Endometrium (tissue), 2 donors: ENCODE measurements at regions not wholly inside any gene's neighbourhood (a gene's known extent, or its start where the extent isn't known, plus 50 kb on each side); places are given as distances from the start of the nearest gene placed in this dataset.

Experiments used
- FAIRE-seq: peaks from 2 replicates; lab custom pipeline; 2012; peaks lifted over from hg19 to GRCh38; lab: Jason Lieb, UNC
- donor health status: control.
- donor health status: control.

DNA sequence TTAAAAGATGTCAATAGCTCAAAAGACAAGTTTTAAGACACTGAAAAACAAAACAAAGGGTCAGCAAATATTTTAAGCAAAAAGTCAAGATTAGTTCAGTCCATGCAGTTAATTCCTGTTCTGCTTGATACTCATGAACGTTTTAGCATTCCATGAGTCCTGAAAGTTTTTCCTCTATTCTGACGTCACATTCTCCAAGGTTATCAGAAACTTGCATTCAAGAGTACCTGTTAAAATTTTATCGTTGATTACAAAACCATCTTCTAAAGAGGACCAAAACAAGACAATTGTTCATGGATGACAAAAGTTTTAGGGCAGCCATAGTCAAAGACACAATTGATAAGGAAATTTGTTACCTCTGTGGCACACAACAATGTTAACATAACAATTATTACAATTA, 52.5 kb upstream of the VOPP1 start:
- no peak for FAIRE-seq

DNA sequence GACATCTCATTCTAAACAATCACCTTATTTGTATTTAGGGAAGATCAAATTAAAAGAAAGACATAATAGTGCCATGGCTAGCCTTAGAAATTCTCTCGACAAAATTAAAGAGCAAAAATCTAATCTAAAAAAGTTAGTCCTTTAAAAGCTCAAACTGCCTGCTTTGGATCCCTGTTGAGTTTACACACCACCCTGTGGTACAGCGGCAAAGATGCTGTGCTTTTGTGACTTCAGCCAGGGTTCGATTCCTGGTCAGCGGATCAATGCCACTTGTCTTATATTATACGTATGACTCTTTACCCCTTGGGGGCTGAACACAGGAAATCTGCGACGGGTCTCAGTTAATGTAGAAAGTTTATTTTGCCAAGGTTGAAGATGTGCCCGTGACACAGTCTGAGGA, 51.3 kb upstream of the VOPP1 start:
- FAIRE-seq: no peak

DNA sequence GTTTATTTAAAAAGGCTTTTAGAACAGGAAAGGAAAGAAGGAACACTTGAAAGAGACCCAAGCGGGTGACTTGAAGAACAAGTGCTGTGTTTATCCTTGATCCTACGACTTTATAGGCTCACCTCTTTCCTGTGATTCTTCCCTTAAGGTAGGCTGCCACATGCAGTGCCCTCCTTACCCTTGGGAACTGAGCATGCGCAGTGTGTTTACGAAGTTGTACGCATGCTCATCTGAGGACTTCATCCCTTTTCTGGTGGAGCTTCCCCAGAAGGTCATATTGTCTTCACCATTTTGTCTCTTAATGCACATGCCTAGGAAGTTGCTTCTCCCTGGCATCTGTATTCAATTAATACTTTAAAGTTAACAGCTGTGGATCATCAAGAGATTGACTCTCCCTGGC, 49.9 kb upstream of the VOPP1 start:
- no peak for FAIRE-seq
